H54 (cell line): ENCODE measurements at regions not wholly inside any gene's neighbourhood (a gene's known extent, or its start where the extent isn't known, plus 50 kb on each side); places are given as distances from the start of the nearest gene placed in this dataset.
"Not testable (repeated sequence)": the region's sequence is repeated elsewhere in the genome, so short reads cannot be mapped to it uniquely, and the experiment has no call there.

ENCODE experiments used
- DNase-seq: peaks from one replicate; pipeline ENCODE4 v3.0.0; 2011; ENCODE audit warnings: low spot score, mixed read lengths; ENCODE audit not compliant: insufficient read length
- FAIRE-seq: peaks from 3 replicates; lab custom pipeline; 2011; peaks lifted over from hg19 to GRCh38; lab: Jason Lieb, UNC
- POLR2A ChIP-seq: IDR thresholded peaks from 2 replicates; pipeline ENCODE4 v1.6.1; 2011; ENCODE audit warnings: low read depth, mild to moderate bottlenecking, low read length

- FAIRE-seq (no peak), DNase-seq (no peak)
- no peak for TF ChIP-seq POLR2A
Observed at GRCh38 chr9:129307227-129307970, 129.3 kb upstream of the IER5L start.

GRCh38 chr9:129306318-129306973 lies 128.4 kb upstream of the IER5L start:
- TF ChIP-seq POLR2A, result no peak
- DNase-seq (no peak), FAIRE-seq (no peak)

DNA sequence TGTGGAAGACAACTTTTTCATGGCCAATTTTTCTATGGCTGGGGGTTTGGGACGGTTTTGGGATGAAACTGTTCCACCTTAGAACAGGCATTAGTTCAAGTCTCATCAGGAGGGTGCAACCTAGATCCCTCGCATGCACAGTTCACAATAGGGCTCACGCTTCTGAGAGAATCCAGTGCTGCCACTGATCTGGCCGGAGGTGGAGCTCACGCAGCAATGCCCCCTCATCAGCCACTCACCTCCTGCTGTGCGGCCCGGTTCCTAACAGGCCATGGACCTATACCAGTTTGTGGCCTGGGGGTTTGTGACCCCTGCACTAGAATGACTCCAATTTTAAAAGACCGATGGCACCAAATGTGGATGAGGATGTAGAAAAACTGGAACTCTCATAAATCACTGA lies 127.2 kb upstream of the IER5L start:
- DNase-seq, result no peak
- TF ChIP-seq POLR2A, result no peak
- no peak for FAIRE-seq

DNA sequence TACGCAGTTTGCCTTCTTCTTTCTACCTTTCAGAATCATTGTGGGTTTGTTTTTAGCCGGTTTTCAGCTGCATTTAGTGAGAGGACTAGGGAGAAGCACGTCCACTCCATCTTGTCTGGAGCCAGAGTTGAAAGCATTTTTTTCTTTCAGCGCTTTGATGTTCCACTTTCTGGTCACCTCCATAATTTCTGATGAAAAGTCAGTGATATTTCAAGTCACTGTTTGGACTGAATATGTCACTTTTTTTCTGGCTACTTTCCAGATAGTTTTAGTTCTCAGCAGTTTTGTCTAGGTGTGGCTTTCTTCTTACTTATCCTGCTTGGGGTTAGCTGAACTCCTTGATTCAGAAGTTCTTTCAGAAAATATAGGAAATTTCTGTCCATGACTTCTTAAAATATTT lies 123.9 kb upstream of the IER5L start:
- no peak for TF ChIP-seq POLR2A
- FAIRE-seq (no peak), DNase-seq (no peak)

DNA sequence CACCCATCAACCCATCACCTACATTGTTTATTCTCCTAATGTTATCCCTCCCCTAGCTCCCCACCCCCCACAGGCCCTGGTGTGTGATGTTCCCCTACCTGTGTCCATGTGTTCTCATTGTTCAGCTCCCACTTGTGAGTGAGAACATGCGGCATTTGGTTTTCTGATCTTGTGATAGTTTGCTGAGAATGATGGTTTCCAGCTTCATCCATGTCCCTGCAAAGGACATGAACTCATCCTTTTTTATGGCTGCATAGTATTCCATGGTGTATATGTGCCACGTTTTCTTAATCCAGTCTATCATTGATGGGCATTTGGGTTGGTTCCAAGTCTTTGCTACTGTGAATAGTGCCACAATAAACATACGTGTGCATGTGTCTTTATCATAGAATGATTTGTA lies 118.1 kb upstream of the IER5L start:
- FAIRE-seq, DNase-seq: not testable (repeated sequence)

GRCh38 chr9:129291041-129291501 lies 113.0 kb upstream of the IER5L start:
- TF ChIP-seq POLR2A, result no peak
- no peak for DNase-seq
- FAIRE-seq, result no peak

GRCh38 chr9:129290606-129291005 lies 112.5 kb upstream of the IER5L start:
- TF ChIP-seq POLR2A, result no peak
- FAIRE-seq (no peak), DNase-seq (no peak)

- no peak for TF ChIP-seq POLR2A
- DNase-seq, result no peak
- FAIRE-seq, result no peak
Observed at GRCh38 chr9:129289883-129290282, 111.8 kb upstream of the IER5L start.

- no peak for FAIRE-seq
- no peak for DNase-seq
- no peak for TF ChIP-seq POLR2A
Observed at GRCh38 chr9:129289131-129289731, 111.2 kb upstream of the IER5L start.

- FAIRE-seq, result no peak
- TF ChIP-seq POLR2A, result no peak
- DNase-seq, result no peak
Observed at GRCh38 chr9:129287619-129288305, 109.7 kb upstream of the IER5L start.

- no peak for FAIRE-seq
- TF ChIP-seq POLR2A, result no peak
- no peak for DNase-seq
Observed at GRCh38 chr9:129285979-129286772, 108.1 kb upstream of the IER5L start.

- FAIRE-seq, result no peak
- no peak for TF ChIP-seq POLR2A
- DNase-seq, result no peak
Observed at GRCh38 chr9:129285382-129285781, 107.3 kb upstream of the IER5L start.

DNA sequence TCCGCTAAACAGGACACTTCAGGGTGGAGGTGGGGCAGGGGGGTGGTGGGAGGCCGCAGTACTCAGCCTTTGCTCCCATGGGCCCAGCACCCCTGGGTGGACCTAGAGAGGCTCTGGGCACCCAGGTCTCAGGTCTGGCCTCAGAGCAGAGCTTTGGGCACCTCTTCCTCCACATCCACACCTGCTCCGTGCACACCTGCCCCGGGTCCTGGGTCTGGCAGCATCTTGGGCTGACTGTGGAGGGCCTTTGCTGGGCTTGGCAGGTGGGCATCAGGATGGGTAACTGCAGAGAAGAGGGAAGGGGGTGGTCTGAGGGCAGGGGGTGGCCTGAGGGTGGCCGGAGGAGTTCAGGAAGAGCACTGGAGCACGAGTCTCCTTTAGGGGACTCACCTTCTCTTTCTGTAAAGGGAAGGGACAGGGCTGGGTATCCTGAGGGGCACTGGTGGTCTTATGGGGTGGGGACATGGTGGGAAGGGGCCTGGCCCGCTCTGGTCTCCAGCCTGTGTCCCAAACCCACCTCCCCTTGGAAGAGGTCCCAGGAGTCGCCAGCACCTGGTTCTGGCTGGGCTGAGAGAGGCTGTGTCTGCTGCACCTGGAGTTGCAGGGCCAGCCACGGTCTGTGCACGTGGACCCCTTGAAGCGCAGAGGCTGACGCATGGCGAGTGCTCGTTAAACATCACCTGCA lies 106.7 kb upstream of the IER5L start:
- FAIRE-seq, result no peak
- no peak for DNase-seq
- TF ChIP-seq POLR2A, result no peak
